NCI-H526 treated with DMSO at 0.1 percent for 48 hours (cell line): ENCODE measurements at regions not wholly inside any gene's neighbourhood (a gene's known extent, or its start where the extent isn't known, plus 50 kb on each side); places are given as distances from the start of the nearest gene placed in this dataset.

Experiments
- DNase-seq: peaks from one replicate; lab custom pipeline; 2025; lab: John Stamatoyannopoulos, UW

DNA sequence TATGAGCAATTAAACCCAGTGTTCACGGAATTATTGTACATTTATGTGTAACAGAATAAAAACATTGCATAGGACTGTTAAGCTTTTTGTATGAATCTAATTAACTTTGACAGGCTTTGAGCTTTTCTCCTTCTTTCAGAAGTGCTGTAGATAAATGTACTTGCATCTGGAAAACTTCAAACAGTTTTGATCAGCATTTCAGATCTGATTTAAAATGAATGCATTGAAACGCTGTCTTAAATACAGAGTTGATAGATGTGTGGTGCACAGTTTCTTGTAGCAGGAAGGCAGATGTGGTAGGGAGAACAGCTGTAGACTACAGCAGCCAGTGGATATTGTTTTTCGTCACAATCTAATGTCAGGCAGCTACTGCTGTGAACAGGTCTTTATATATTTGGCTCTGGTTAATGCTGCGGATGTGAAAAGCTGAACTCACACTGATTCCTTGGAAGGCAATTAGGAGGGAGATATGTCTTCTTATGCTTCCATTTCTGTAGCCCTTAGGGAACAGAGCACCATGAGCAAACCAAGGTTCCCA lies 193.8 kb upstream of the GOLIM4 start:
- DNase-seq: no peak

DNA sequence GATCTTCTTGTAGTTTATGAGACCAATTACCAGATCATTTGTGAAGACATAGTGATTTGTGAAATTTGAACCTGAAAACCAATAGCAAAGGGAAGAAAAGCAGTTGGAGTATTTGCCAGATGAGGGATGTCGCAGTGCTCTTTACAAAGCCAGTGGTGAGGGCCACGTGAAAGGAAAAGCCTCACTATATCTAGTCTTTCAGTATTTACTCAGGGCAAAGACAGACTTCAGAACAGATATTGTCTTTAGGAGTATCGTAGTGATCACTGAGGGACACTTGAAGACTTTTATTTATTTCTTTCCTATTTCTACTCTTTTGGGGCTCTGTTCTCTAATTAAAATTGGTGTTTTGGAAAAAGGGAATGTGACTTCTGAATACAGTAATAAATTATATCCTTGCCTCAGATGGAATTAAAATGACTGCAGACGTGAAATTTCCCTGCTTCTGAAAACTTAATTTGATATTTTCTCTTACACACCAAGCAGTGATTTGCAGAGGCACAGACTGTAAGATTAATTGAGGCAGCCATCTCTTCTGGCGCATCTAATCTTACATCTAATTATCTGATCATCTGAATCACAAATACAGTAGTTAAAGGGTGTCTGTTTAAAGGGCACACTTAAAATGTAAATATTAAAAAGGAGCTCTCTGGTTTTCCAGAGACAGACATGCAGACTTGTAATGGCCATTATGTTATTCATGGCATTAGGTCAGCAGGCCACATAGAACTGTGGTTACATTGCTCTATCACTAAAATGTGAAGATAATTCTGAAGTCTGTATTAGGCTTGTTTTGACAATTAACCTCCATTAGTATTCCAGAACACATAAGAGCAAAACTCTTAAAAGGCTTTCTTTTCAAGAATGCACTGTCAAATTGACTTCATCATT lies 193.0 kb upstream of the GOLIM4 start:
- DNase-seq: no peak

DNA sequence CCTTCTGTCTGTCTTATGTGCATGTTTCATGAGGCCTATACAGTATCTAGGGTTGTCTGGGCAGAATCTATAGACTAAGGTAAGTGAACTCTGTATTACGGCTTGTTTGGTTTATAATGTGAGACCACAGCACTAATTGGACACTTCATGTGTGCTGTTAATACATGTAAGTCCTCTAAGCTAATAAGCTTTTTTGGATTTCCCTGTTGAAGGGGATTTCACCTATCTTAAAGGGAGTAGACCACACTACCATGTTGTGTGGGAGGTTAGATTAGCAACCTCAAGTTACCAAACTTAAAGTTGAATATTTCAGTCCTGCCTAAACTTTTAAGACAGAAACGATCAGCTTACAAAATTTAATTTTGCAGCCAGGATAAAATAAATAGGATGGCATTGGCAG lies 189.8 kb upstream of the GOLIM4 start:
- DNase-seq: no peak

DNA sequence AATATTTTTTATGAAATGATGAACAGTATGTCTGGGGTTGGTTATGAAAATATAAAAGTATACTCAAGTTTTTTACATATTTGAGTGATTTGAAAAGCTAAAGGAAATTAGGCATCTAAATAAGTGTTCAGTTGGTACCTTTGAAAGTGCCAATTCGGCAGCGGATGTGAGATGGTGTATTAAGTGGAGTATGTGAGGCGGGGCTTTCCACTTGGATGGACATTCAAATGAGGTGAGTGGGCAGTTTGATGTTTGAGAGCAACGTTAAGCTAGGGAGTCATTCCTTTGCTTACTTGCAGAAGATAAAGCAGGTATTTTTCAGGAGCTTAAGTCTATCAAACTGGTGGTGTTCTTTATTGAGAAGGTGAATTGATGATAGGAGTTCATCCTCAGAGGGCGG lies 189.0 kb upstream of the GOLIM4 start:
- DNase-seq: peak; percentile 61

DNA sequence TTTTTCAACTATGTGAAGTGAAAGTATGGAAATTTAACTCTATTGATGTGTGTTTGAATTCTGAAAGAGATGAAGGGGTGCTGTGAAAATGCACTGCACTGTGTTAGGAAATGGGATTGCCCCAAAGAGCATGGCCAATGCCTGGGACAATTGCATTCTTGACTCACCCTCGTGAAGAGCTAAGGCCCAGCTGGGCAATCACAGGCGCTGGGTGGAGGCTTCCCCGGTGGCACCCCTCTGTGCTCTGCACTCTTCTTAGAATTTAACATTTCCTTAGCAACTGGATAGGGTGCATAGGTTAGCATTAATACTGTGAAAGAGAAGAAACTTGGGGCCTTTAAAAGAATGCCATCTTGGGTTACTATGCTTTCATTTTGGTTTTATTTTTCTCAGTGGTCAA lies 179.9 kb upstream of the GOLIM4 start:
- DNase-seq: no peak

DNA sequence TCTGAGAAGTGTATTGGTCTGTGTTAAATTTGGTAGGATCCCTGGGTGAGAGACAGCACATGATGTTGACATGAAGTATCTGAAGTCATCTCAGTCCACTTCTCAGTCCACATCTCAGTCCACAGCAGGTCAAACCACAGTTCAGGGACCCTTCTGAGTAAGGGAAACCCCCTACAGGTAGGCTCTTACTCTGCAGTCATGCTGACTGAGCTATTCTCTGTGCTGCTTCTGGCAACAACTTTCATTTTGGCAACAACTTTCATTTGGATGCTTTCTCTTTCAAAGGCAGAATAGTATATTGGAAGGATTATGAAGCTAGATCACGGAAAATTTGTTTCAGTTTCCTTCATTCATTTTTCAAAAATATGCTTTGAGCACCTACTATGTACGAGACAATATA lies 178.2 kb upstream of the GOLIM4 start:
- no peak for DNase-seq

DNA sequence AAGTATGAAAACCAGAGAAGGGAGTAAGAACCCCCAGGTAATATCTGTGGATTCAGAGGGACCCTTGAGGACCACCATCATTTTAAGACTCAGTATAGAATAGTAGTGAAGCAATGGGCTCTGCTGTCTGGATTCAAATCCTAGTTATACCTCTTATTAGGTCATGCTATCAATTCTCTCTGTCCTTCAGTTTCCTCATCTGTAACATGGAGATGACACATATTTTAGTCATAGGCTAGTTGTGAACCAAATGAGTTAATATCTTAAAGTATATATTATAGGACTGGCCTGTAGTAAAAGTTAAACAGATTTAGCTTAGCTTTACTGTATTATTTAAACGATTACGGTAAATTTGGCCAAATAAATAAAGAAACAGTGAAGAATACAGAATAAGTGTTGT lies 177.3 kb upstream of the GOLIM4 start:
- no peak for DNase-seq

DNA sequence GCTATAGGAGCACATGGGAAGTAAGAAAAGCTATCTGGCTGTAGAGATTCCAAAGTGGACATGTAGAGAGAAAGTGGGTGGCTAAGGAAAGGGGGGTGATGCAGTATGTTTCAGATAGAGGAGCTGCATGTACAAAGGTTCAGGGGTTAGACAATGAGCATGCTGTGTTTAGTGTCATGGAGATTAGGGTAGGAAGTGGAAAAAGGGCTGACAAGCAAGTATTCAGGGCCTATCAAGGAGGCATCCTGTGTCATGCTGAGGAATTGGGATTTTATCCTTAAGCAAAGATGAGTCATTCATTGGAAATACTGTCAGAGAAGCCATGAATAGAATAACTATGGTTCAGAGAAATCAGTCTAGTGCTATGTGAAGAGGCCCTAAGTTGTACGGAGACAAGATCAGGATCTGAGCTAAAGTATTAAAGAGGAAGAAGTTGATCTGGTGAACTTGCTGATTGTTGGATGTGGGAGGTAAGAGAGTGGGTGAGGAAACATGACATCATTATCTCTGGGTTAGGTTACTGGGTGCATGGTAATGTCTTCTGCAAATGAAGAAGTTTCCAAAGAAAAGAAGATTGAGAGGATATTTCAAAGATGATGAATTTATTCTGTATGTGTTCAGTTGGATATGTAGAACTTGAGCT lies 176.7 kb upstream of the GOLIM4 start:
- no peak for DNase-seq

DNA sequence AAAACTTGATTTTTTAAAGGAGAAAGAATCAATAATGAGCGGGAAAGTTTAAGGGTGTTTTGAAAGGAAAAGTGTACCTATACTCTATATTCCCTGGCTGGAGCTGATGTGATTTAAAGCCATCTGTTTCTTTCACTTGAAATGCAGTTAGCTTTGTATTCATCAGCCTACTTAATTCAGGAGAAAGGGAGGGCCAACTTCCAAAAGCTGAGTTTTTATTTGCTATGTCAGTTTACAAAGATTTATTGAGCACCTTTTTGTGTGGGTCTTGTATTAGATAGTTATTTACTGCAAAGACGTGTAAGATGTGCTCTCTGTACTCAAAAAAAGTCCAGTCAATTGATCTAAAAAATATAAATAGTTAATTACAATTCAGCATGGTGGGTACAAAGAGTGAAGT lies 176.2 kb upstream of the GOLIM4 start:
- DNase-seq: no peak

DNA sequence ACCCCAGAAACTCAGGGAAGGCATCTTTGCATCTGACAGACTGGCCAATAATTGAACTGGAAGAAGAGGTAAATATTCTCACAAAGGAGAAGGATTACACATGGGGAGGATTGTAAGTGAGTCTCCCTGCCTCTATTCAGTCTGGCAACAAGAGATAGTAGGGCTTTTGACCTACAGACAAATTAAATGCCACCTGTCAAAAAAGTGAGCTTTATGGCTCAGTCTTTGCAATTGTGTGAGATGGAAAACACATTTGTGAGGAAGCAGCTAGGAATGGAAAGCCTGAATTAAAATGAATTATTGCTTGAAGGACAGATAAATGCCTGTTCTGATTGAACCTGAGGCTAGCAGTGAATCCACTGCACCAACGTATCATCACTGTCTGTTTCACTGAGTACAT lies 173.3 kb upstream of the GOLIM4 start:
- DNase-seq: no peak

DNA sequence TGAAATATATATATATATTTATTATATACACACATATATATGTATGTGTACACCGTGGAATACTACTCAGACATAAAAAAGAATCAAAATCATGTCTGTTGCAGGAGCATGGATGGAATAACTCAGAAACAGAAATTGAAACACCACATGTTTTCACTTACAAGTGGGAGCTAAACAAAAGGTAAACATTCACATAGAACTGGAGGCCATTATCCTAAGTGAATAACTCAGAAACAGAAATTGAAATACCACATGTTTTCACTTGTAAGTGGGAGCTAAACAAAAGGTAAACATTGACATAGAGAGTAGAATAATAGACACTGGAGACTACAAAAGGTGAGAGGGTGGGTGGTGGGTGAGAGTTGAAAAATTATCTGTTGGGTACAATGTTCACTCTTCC lies 171.5 kb upstream of the GOLIM4 start:
- DNase-seq: no peak

DNA sequence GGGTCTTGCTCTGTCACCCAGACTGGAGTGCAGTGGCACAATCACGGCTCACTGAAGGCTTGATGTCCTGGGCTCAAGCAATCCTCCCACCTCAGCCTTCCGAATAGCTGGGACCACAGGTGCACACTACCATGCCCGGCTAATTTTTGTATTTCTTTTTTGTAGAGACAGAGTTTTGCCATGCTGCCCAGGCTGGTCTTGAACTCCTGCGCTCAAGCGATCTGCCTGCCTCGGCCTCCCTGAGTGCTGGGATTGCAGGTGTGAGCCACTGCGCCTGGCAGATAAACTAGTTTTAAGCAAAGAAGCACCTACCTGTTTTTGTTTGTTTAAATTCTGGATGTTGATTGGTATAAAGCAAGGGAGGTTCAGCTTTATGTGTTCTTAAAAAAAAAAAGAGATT lies 170.6 kb upstream of the GOLIM4 start:
- no peak for DNase-seq

DNA sequence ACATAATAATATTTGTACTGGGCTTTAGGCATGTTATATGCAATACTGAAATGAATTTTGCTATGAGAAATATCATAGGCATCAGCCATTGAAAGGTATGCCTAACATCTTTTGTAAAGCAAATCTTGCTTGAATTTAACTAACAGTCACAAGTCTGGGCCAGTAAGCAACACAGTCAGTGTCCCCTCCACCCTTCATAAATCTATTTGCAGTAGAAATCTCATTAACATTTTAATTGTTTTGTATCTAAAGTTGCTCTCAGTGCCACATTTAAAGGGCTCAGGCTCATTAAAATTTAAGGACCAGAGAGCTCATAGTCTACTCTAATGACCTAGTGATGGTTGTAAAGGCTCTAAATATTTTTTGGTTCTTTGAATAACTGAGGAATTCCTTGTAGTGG lies 167.2 kb upstream of the GOLIM4 start:
- DNase-seq: no peak

DNA sequence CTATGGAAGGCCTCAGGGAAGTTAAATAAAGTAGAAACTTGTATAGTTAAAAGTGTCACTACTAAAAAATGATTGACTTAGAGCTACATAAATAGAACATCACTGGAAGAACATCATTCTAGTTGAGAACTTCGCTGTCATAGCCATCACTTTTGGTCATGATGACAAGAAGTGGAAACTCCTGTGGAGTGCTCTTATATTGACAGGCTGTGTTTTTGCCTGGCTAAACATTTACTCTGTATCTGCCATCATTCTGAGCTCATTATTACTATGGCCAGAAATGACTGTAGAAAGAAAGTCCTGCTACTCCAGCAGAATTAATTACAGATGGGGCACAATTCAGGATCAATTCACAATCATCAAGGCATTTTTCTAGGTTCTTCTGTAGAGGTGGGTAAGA lies 165.1 kb upstream of the GOLIM4 start:
- no peak for DNase-seq

DNA sequence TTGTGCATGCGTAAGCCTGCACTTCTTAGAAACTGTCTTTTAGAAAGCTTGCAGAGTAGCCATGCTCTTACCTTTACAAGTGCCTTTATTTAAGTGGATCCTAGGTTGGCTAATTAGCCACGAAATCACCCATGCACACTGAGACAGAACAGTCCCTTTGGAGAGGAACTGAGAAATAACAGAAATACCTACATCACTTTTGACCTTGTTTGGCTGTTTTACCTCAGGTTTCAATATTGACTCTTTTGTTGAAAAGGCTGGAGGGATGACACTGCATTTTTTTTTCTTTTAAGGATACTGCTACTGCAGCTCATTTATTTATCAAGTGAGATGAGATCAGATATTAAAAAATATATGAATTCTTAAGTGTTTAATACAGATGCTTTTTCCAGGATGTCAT lies 155.6 kb upstream of the GOLIM4 start:
- no peak for DNase-seq

DNA sequence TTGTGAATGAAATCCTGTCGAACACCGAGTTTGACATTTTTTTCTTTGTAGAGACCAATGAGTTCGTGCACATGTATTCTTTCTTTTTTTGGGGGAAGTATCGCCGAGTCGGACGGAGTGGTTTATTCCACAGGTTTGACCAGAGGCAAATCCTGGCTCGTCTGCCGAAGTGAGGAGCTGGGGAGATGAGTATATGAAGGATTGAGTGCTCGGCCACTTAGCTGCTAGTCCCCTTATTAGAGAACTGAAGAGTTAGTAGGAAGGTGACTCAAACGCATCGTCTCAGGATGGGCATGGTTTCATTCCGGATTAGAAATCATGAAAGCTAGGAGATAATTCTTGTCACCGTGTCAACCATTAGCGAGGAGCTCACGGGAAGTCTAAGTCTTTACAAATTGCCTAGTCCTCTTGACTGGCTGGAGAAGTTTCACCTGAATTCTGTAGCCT lies 154.7 kb upstream of the GOLIM4 start:
- DNase-seq: no peak

DNA sequence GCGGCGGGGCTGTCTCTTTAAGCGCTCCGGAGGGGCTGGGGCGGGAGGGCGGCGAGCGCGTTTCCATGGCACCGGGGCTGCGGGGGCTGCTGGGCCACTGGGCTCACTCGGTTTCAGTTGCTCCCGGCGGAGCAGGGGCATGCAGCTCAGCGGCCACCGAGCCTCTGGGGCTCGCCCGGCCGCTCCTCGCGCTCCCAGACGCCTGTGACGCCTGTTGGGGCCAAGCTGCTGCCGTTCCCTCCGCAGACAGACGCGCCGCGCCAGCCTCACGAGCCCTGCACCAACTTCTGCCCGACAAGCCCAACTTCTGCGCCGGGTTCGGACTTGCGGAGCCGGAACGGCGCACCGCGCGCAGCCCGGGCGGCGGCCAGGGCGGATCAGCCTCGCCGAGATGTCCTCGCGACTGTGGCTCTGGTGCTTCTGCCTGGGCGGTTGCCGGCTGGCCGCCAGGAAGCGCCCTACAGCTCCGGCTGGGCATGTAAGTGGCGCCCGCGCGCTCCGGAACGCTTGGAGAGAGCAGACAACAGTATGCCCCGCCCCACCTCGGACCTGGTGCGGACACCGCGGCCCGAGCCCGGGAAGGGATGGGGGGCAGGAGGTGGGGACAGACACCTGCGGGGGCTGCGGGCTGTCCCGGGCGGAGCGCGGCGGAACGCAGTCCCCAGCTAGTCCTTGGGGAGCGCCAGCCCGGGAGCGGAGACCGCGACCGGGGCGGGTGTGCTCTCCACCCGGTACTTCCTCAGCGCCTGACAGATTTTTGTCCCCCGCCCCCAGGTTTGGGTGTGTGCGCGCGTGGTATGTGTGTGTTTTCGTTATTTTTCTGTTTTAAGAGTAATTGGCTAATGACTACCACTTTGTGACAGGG lies 154.1 kb upstream of the GOLIM4 start:
- peak; percentile 72 for DNase-seq

DNA sequence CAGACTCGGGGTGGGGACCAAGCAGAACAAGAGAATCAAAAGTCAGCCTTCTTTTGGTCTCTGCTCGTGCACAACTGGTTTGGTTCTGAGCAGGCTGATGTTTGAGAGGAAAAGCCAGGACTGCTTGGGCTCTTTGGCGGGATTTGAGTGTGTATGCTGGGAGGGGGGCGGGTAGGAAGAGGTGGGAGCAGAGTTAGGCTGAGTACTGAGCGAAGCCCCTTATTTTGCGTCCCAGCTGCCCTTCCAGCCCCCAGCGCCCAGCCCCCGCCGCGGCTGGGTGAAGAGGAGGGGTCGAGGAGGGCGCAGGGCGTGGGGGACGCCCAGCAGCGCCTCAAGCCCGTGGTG lies 153.5 kb upstream of the GOLIM4 start:
- no peak for DNase-seq

DNA sequence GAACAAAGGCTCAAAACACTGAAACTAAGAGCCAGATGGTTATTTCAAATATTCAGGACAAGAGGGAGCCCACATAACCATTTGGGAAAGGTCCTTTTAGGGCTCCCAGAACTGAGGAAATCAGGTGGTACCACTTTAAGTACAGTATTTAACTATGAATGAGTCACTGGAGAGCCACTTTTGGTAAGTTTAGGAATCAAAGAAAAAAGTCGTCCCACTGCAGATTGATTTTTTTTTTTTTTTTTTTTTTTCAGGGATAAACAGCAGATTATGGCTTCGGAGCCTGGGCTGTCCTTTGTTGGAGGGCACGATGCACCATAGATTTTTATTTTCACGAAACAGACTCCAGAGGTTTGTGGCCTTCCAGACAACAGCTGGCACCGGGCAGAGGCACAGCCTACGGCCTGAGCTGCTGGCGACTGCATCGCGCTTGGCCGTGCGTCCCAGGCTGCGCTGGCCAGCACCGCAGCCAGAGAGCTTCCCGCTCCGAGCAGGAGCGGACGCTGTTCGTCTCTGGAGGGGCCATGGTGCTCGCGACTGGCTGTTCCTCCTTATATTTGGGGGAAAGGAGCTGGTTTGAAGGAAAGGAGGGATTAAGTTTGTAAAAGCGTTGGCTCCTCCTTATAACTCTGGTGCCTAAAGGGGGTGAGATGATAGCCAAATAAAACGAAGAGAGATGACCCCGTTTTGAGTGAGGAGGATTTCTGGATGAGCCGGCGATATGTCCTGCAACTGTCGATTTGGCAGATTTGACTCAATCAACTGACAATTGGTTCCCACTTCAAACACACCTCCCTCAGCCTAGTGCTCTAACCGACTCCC lies 152.9 kb upstream of the GOLIM4 start:
- DNase-seq: no peak

DNA sequence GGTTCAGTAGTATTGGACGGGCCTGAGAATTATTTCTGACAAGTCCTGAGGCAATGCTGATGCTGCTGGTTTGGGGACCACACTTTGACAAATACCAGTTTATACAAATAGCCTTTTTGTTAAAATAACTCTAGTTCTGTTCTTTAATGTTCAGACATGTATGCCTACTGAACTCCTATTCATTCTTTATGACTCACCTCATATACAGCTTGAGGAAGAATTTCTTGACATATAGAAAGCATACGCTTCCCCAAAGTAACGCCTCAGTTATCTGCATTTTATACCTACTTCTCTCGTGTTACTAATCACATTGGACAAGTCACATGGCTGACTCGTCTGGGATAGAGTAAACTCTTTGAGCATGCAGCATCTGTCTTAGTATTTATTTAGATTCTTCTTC lies 145.4 kb upstream of the GOLIM4 start:
- DNase-seq: no peak

DNA sequence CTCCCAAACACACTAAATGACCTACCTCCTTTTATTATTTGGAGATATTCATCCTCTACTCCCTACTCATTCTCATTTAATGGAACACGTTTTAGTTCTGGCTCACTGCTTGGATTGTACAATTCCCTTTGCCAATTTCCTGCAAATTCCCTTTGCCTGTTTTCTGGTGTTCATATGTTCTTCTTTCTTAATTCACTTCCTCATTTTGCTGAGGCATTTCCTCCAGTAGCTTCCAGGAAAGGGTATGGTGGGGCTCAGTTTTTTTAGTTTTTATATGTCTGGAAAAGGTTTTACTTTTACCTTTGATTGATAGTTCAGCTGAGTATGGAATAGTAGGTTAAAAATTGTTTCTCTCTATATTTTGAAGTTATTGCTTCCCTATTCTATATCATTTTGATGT lies 143.6 kb upstream of the GOLIM4 start:
- no peak for DNase-seq

DNA sequence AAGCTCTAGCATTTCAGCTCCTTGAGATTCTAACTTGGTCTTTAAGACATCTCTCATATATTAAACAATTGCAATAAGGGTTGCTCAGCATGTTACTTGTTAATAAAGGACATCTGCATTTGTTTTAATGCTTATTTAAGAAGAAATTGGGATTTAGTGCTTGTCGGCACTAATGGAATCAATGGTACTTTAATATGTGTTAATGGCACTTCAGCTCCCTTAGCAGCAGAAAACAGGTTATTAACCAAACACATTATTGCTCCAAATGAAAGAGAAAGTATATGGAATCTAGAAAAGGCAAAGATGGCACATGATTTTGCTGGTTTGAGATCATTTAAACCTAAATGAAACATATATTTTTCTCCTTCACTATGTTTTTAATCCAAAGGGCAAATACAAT lies 137.3 kb upstream of the GOLIM4 start:
- no peak for DNase-seq
